Loucy (cell line): ENCODE measurements at regions not wholly inside any gene's neighbourhood (a gene's known extent, or its start where the extent isn't known, plus 50 kb on each side); places are given as distances from the start of the nearest gene placed in this dataset.

Experiments
- EZH2phosphoT487 ChIP-seq: fragments of 200-600 bp; IDR thresholded peaks from 2 replicates; pipeline ENCODE4 v1.6.1; 2018; ENCODE audit warnings: antibody characterized with exemption, mild to moderate bottlenecking, moderate library complexity, borderline replicate concordance
- TF ChIP-seq, protein P1 (sequence below): fragments of 200-600 bp; sonication (generic); conservative IDR thresholded peaks from 2 replicates; pipeline ENCODE4 v1.5.1; 2014; ENCODE audit warnings: mild to moderate bottlenecking, antibody characterized with exemption, low read length

DNA sequence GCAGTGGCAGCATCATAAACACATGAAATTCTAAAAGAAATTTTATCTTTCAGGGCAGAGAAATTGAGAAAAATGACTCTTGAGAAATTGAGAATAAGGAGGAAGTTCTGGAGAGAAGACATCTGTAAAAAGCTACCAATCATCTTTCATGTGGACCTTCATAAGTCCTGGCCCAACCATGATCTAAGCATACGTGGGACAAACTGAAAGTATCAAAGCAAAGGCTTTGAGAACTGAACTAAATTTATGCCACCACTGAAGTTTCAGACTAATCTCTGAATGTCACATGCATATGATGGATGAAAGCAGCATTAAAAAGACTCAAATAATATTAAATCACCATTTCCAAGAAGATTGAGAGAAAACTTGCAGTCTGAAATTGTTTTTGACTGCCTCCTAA, 1502.8 kb upstream of the LRRTM3 start:
- TF ChIP-seq, protein P1, sequence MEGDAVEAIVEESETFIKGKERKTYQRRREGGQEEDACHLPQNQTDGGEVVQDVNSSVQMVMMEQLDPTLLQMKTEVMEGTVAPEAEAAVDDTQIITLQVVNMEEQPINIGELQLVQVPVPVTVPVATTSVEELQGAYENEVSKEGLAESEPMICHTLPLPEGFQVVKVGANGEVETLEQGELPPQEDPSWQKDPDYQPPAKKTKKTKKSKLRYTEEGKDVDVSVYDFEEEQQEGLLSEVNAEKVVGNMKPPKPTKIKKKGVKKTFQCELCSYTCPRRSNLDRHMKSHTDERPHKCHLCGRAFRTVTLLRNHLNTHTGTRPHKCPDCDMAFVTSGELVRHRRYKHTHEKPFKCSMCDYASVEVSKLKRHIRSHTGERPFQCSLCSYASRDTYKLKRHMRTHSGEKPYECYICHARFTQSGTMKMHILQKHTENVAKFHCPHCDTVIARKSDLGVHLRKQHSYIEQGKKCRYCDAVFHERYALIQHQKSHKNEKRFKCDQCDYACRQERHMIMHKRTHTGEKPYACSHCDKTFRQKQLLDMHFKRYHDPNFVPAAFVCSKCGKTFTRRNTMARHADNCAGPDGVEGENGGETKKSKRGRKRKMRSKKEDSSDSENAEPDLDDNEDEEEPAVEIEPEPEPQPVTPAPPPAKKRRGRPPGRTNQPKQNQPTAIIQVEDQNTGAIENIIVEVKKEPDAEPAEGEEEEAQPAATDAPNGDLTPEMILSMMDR = no peak
- no peak for TF ChIP-seq EZH2phosphoT487
